ENCODE measurements at regions not wholly inside any gene's neighbourhood (a gene's known extent, or its start where the extent isn't known, plus 50 kb on each side); places are given as distances from the start of the nearest gene placed in this dataset.

DNA sequence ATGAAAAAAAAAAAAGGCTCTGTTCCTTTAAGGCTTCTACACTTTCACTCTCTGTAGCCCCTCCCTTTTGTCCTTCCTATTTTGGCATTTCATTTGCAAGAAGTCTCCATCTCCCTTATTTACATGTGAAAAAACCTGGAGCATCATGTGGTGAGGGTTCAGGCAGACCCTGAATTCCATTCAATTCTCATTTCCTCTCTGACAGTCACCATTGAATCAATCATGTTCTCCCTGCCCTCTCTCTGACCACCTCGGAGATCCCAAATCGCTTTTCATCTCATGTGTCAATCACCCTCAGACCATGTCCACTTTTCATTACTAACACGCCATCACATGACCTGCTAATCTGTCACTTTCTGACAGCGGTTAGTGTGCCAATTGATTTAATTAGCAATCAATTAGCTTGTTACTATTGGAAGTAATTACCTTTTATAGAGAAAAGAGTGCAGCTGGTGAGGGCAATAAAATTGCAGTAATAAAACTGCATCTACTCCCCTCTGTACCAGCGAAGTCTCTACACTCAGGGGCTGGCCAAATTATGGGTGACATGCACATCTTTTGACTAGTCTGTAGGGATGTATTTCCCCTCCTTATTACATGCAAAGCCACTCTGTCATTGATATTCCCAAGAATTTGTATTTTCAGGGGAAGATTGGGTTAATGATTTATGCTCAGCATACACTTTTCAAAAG, 317.4 kb downstream of the EN1 start:
- CTCF ChIA-PET: no interaction called here
- TF ChIP-seq, protein P1, sequence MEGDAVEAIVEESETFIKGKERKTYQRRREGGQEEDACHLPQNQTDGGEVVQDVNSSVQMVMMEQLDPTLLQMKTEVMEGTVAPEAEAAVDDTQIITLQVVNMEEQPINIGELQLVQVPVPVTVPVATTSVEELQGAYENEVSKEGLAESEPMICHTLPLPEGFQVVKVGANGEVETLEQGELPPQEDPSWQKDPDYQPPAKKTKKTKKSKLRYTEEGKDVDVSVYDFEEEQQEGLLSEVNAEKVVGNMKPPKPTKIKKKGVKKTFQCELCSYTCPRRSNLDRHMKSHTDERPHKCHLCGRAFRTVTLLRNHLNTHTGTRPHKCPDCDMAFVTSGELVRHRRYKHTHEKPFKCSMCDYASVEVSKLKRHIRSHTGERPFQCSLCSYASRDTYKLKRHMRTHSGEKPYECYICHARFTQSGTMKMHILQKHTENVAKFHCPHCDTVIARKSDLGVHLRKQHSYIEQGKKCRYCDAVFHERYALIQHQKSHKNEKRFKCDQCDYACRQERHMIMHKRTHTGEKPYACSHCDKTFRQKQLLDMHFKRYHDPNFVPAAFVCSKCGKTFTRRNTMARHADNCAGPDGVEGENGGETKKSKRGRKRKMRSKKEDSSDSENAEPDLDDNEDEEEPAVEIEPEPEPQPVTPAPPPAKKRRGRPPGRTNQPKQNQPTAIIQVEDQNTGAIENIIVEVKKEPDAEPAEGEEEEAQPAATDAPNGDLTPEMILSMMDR (conservative IDR thresholded peaks at IDR 0.05; ENCODE audit: low read depth): no peak
- POLR2A ChIA-PET (ENCODE audit: low non-redundant PET): no interaction called here
- H3K27ac ChIP-seq: no peak overlapping the region
- DNase-seq (ENCODE audit: low spot score): no peak

DNA sequence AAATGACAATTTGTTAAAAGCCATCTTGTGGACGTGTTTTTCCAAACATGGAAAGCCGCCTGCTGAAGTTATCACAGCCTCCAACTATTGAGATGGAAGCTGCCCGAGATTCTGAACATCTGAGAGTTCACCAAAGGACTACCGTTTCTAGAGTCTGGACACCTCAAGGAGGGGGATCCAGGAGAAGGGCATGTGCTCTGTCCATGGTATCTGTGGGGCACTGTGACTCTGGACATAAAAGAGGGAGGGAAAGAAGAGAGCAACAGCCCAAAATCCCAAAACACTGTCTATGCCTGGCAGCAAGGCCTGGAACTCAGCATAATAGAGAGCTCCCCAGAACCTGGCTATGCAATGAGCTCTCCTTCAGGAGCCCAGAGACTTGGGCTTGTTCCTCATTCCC, 319.9 kb downstream of the EN1 start:
- DNase-seq (ENCODE audit: low spot score): no peak
- TF ChIP-seq, protein P1 (conservative IDR thresholded peaks at IDR 0.05; ENCODE audit: low read depth): no peak
- ChIA-PET CTCF (no interaction called here), POLR2A (ENCODE audit: low non-redundant PET) (no interaction called here)
- H3K27ac ChIP-seq: no peak overlapping the region

DNA sequence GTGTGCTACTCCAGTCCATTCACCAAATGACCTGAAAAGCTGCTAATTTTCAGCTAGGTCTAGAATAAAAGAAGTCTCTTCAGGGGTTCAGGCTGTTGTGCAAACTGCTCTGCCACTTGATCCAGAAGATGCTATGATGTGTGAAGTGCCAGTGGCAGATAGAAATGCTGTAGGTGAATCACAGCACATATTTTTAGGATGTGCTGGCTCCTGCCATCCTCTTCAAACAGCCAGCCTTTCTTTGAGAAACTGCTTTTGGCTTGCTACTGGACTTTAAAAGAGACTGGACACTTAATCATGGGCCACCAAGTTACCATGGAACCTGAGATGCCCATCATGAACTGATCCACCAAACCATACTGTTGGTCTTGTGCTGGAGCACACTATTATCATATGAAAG, 322.1 kb downstream of the EN1 start:
- DNase-seq (ENCODE audit: low spot score): no peak
- no peak overlapping the region for H3K27ac ChIP-seq
- ChIA-PET POLR2A (ENCODE audit: low non-redundant PET) (no interaction called here), CTCF (no interaction called here)
- TF ChIP-seq, protein P1 (conservative IDR thresholded peaks at IDR 0.05; ENCODE audit: low read depth): no peak

DNA sequence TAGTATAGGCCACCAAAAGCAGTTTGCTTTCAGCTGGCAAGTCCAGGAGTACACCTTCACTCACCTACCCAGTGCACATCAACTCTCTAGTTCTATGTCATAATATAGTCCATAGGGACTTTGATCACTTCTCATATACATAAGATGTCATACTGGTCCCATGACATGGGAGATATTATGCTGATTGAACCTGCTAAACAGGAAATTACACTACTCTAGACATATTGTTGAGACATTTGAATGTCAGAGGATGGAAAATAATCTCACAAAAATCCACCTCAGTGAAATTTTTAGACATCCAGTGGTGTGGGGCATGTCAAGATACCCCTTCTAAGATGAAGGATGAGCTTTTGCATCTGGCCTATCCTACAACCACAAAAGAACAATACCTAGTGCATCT, 322.5 kb downstream of the EN1 start:
- no peak overlapping the region for H3K27ac ChIP-seq
- CTCF ChIA-PET: no interaction called here
- POLR2A ChIA-PET (ENCODE audit: low non-redundant PET): no interaction called here
- TF ChIP-seq, protein P1 (conservative IDR thresholded peaks at IDR 0.05; ENCODE audit: low read depth): no peak
- no peak for DNase-seq (ENCODE audit: low spot score)

DNA sequence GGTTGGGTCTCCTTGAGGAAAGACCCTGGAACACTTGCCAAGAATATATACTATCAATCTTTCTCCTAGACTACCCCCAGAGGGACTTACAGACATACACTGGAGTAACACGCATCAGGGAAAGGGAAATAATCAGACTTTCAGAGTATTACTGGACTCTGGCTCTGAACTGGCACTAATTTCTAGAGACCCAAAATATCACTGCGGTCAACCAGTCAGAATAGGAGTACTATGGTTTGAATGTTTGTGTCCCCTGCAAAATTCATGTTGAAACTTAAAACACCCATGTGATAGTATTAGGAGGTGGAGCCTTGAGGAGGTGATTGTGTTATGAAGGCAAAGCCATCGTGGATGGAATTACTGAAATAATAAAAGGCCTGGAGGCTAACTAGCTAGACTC, 323.7 kb downstream of the EN1 start:
- TF ChIP-seq, protein P1 (conservative IDR thresholded peaks at IDR 0.05; ENCODE audit: low read depth): no peak
- DNase-seq (ENCODE audit: low spot score): no peak
- ChIA-PET POLR2A (ENCODE audit: low non-redundant PET) (no interaction called here), CTCF (no interaction called here)
- no peak overlapping the region for H3K27ac ChIP-seq

DNA sequence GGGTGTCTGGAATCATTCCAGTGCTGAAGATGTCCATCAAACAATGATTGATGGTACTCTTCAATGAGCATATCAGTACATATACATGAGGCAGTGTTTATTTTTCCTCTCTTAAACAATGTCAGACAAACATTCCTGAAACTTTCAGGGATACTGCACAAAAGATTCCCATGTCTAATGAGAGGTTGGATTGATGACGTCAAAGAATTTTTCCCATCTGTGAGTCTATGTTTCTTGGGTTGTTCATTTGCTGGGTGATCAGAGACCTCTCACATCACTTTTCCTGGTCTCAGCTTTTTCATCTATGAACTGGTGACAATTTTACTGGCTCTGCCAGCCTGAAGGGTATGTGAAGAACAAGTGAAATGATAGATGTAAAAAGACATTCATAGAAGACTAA, 325.5 kb downstream of the EN1 start:
- TF ChIP-seq, protein P1 (conservative IDR thresholded peaks at IDR 0.05; ENCODE audit: low read depth): no peak
- ChIA-PET CTCF (interaction anchor here (0.5 kb wide), 1 partner anchor 17 kb away, joined by 3 read pairs; no protein-coding TSS in a partner anchor), POLR2A (ENCODE audit: low non-redundant PET) (no interaction called here)
- no peak overlapping the region for H3K27ac ChIP-seq
- DNase-seq (ENCODE audit: low spot score): no peak

Measured in RWPE1 (cell line).